HG03097 (cell line): ENCODE measurements at regions not wholly inside any gene's neighbourhood (a gene's known extent, or its start where the extent isn't known, plus 50 kb on each side); places are given as distances from the start of the nearest gene placed in this dataset.

Source experiments
- ATAC-seq: cut with Tn5 transposase; IDR thresholded peaks from one replicate; pipeline ENCODE4 v1.9.1; 2021; ENCODE audit not compliant: unreplicated experiment, low FRiP score

DNA sequence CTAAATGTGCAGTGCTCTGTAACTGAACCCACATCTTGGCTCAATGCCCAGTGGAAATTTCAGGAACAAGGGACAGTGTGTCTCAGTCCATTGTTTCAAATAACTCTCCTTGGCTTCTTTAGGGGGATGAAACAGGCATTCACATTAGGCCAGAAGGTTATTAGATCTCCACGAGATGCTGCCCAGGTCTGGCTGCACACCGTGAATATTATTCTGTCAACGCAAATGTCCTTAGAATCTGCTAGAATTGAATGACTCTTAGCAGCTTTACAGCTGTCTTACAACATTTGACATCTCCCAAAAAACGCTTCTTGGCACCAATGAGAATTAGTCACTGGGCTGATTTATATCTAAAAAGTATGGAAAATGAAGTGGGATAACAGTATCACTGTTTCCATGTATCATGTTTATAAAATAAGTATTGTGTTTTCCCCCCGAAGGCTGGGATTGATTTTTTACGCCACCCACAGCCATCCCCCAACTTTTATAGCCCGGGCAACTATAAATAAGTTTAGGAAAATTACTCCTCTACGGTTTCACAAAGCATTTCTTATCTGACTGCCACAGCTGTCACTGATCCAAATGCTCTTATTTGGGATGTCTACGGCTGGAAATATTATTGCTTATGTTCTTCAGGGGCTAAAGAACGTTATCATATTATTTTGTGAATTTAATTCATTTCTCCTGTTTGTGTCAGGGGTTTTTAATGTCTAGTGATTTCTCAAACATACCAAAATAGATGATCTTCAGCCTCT lies 559.7 kb upstream of the FAT1 start:
- ATAC-seq = no peak

DNA sequence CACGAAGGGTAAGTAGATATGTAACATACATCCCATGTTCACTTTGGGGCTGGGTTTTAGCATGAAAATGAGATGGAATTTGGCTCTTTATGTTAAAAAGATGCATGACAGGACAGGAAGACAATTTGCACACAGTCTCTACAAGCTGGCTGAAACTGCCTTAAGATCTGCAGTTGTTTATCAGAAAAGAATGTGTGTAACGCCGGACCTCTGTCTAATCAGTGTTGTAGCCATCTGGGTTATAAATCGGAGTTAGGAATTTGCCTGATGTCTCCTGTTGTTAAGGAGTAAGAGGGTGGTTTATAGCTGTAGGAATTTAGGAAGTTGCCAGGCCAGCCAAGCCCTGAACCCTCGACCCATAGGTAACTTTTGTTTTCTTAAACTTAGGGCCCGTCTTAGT lies 562.9 kb upstream of the FAT1 start:
- no peak for ATAC-seq

DNA sequence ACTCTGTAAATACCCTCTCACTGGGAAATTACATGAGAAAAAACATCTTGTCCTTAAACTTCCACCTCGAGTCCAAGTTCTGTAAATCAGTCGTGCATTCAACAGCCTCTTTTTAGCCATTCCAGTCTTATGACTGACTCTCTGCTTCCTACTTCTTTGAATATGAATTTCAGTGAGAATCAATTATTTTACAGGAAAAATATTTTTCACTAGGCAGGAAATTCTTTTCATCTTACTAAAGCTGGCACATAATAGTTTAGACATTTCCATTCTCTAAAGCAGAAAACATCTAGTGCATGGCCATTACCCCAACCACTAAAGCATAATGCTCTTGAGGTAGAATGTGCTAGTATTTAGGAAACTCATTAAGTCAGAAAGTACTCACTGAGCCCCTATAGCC lies 565.7 kb upstream of the FAT1 start:
- no peak for ATAC-seq

DNA sequence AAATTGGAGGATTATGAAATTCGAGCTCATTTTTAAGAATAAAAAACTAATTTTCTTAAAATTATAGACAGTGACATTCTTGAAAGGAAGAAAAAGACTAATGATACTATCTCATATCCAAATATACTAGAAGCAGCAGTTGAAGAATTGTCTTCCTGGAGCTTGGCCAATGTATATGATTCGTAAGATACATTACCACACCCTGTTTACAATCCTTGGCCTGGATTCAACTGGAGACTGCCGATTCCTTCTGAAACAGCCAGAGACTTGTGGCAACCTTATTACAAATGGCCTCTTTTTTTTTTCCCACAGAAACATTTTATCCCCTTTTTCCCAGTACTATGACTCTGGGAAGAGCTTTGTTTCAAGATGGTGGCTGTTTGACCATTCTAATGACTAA lies 571.2 kb upstream of the FAT1 start:
- ATAC-seq = no peak

DNA sequence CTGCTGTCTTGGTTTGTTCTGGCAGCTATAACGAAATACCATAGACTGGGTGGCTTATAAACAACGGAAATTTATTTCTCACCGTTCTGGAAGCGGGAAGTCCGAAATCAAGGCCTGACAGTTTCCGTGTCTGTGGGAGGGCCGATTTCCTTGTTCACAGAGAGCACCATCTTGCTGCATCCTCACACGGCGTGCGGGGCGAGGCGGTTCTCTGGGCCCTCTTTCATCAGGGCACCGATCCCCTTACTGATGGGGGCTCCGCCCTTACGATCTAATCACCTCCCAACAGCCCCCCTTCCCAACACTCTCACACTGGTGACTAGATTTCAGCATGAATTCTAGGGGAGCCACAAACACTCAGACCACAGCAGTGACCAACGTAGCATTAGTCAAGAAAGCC lies 578.3 kb upstream of the FAT1 start:
- ATAC-seq = no peak

DNA sequence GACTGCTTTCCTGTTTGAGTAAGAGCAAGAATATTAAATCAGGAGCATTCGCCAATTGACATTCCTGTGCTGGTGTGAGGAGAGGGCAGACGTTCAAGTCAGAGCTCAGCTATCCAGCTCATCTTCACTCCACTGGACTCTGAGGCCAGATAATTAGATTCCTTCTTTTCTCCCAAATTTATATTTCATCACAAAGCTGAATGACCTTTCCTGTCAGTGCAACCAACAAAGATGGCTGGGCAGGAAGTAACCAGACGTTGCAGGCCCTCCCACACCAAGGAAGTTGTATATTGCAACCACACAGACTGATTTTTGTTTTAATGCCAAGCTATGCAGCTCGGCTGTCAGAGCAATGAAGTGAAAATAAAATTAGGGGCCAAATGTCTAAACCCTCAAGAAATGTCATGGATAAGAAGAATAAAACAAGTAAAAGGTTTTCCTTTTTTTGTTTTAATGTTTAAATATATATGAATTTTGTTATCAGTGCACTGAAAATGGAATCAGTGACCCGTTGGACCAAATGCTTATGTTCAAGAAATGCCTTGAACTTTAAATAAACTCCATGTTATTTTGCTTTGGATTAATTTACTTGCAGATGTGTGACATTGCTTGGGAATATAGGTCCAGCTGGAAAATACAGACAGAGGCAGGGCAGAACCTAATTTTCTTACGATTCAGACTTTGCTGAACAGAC lies 578.9 kb upstream of the FAT1 start:
- no peak for ATAC-seq

DNA sequence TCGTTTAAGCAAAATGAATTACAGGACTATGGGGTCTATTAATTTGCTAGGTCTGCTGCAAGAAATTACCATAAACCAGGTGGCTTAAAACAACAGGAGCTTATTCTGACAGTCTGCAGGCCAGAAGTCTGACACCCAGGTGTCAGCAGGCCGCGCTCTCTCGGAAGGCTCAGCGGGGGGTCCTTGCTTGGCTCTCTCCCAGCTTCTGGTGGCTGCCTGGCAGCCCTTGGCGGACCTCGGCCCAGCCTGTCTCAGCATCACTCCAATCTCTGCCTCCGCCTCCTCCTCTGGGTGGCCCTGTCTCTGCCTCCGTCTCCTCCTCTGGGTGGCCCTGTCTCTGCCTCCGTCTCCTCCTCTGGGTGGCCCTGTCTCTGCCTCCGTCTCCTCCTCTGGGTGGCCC lies 580.5 kb upstream of the FAT1 start:
- ATAC-seq = no peak

DNA sequence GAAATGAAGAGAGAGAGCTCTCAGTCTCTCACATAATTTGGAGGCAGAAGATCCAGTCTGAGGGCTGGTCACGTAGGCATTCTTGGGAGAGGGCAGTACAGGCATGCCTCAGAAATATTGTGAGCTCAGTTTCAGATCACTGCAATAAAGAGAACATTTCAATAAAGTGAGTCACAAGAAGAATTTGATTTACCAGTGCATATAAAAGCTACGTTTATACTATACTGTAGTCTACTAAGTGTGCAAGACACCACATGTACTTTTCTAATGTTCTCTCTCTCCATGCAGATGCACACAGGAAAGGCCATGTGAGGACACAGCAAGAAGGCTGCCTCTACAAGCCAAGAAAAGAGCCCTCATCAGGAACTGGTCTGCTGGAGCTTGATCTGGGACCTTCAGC lies 583.5 kb upstream of the FAT1 start:
- no peak for ATAC-seq

DNA sequence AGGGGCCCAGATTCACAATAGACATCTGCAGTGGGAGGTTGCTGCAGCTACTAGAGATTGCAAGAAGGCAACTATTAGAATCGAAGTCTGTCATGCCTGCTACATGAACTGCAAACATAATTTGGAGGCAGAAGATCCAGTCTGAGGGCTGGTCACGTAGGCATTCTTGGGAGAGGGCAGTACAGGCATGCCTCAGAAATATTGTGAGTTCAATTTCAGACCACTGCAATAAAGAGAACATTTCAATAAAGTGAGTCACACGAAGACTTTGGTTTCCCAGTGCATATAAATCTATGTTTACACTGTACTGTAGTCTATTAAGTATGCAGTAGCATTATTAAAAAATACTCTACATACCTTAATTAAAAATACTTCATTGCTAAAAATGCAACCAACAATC lies 585.8 kb upstream of the FAT1 start:
- ATAC-seq = no peak

DNA sequence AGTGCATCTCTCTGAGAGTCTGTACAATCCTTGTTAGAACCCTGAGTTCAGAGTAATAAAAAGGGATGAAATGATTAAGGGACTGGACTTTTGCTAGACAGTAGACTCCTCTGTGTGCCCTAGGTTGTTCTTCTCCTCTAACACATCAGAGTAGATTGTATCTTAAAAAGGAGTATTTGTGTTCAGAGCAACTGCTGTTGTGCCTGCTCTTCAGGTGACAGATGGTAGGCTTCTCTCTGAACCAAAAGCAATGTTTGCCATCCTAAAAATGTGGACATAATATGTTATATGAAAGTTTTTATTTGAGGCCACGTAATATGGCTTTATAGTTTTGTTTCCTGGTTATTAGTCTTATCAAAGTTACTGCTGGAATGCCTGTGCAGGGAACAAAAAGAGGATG lies 588.6 kb upstream of the FAT1 start:
- ATAC-seq = no peak

DNA sequence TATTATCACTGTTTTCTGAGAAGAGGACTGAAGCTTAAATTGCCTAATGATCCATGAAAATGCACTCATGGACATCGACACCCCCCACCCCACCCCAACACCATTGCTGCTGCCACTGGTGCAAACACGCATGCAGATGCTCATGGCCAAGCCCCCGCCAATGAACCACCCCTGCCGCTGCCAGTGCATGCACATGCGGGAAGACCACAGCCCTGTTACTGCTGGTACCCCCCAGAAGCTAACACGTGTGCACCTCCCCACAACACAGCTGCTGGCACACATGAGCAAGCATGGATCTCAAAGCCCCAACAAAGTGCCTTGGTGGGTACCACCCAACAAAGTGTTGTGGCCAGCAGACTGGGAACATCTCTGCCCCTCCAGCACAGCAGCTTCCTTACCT lies 594.1 kb upstream of the FAT1 start:
- ATAC-seq = no peak

DNA sequence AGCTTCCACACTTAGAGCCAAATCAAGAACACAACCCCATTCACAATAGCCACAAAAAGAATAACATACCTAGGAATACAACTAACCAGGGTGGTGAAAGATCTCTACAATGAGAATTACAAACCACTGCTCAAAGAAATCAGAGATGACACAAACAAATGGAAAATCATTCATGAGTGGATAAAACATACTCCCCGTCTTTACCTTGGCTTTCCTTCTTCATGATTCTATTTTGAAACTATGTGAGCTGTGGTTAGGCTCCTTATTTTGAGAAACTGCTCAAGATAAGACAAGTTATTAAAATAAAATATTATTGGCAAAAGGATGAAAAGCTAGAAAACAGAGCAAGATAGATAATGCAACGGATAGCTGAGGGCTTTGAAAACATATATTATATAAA lies 598.1 kb upstream of the FAT1 start:
- no peak for ATAC-seq

DNA sequence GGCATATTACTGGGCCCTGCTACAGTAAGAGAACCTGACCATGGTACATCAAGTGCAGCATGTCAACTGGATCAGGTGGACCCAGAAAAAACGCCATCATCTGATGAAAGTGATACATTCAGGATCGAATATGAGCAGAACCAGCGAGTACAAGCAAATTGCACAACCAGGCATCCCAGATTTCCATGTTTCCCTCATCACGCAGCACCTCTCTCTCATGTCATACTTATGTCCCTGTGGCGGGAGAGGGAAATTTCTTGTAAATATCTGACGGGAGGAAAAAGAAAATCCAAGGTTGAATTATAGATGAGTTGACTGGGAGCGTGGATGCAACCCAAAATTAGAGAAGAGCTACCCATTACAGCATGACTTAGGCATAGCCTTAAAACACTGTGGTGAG lies 608.5 kb upstream of the FAT1 start:
- no peak for ATAC-seq

DNA sequence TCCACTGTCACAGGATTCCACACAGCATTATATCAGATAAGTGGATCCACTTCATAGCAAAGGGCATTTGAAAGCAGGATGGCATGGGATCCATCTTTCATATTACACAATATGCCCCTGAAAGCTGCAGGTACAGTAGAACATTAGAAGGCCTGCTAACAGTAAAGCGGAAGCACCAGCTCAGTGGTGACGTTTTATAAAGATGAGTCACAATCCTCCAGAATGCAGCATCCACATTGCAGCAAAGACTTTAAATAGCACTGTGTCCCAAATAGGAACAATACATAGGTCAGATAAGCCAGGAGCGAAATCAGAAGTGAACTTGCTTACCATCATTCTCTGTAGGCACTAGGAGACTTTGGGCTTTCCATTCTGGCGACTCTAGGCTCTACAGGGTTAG lies 609.5 kb upstream of the FAT1 start:
- no peak for ATAC-seq

DNA sequence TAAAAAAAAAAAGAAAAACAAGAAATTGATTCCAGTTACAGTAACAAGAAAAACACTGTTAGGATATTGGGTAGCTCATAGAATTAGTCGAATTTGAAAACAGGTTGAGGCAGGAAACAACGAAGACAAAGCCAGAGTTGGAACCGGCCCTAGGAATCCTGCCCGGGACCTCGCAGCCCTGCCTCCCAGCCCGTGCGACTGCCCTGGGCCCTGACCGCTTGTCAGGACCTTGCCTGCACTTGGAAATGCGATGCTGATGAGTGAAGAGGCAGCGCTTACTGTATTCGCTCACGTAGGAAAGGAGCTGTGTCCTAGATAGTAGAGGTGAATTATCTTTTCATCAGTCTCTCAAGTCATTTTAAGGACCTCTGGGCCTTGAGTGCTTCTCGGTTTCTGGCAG lies 611.7 kb upstream of the FAT1 start:
- ATAC-seq = no peak

DNA sequence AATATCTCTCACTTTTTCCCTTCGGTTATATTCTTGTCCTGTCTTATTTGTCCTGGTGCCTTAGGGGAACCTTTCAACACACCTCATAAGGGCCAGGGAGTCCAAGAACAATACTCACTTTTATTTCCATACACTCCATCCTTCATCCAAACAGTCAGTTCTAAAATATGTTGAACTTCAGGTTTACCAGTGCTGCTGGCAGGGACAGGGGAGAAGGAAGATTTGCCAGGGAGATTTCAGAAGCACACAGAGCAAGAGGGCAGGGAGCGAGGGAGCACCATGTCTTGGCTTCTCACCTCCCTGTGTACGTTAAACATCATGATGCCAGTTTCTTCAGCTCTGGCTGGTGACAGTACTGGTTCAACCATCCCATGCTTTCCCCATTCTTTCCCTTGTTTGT lies 631.1 kb upstream of the FAT1 start:
- ATAC-seq = no peak

DNA sequence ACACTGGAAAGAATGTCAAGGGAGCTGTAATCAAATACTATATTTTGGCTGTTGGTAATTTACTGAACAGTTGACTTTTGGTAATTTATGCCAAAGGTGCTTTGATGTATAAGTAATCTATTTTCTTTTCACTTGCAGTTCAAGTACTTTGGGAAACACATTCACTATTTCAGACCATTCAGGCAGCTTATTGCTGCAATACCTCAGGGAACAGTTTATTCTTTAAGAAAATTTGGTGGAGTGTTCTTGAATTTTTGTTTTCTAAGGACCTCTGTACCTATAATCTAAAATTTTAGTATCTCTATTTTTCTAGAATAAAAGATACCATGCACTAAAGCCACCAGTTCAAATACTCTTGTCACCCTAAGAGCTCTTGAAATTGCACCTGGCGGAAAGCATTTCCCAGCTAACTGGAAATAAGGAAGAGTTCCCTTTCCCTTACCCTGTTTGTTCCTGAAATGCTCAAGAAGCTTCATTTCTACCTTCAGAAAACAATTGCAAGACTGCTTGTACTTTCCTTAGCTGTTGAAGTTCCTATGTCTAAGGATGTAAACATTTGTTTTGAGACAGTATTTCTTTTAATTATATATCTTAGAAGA lies 633.5 kb upstream of the FAT1 start:
- ATAC-seq = no peak

DNA sequence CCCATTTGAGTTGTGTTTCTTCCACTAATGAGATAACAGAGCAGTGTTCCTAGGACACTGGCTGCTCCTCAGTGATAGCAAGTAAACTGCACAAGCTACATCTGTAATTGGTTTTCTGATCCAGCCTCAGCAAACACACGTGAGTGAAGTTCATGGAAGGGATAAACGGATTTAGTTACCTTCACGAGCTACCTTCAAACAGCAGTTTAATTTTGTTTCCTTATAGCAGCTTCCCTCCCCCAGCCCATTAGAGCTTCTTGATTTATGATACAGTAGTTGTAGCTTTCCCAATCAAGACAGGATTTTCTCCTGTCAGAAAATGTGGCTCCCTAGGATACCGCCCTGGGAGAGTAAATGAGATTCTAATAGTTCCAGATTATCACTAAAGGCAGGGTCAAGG lies 634.2 kb upstream of the FAT1 start:
- no peak for ATAC-seq

DNA sequence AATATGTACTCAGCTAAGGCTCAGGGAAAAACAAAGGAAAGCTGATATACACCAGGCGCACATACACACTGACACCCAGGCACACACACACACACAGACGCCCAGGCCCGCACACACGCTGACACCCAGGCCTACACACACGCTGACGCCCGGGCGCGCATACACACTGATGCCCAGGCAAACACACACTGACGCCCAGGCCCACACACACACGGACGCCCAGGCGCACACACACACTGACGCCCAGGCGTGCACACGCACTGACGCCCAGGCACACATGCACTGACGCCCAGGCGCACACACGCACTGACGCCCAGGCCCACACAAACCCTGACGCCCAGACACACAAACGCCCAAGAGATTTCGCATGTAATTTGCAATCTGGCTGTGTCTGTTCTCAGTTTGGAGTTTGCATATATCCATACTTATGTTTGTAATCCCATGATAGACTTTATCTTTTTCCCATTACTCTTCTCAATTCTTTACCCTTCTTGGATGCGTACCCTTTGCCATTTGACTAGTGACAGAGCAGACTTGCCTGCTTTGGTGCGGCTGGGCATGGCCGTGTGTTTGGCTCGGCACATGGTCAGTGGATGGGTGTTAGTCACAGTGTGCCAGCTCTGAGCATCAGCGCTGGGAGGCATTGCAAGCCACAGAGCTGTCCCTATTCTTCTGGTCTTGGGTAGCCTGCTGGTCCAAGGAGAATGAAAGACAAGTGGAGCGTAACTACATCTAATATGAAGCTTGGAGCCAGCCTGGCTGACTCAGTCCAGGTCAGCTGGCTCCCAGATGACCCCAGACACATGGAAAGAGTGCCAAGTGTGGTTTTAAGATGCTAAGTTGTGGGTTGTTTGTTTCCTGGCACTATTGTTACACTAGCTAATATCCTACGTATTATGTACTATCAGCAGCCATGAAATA lies 632.4 kb upstream of the ZFP42 start:
- ATAC-seq = no peak

DNA sequence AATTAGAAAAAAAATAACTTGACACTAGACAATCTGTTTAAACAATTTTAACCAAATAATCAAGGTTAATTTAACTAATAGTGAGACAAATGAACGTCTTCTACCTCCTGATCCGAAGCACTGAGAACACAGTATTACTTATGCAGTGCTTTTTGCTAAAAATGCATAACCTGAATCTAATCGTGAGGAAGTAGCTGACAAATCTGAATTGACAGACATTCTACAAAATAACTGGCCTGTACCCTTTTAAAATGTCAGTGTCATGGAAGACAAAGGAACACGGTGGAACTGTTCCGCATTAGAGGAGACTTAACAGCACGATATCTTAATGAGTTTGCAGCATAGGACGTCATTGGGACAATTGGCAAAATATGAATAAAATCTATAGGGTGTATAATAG lies 631.2 kb upstream of the ZFP42 start:
- ATAC-seq = no peak

DNA sequence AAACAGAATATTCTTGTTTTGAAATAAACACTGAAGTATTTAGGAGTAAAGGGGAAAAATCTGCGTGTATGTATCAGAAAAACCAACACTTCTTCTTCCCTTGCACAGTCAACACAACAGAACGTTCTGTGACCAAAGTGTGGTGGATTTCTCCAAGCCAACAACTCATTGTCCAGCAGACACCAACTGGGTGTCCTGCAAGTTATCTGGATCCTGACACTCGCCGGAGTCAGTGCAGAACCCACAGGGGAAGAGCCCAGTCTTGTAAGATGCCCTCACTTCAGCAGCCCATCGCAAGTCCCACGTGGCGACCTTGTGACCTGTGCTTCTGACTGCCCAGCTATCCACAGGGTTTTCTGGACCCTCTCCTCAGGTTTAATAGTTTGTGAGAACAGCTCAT lies 630.7 kb upstream of the ZFP42 start:
- ATAC-seq = no peak
